RKO (cell line): ENCODE measurements at regions not wholly inside any gene's neighbourhood (a gene's known extent, or its start where the extent isn't known, plus 50 kb on each side); places are given as distances from the start of the nearest gene placed in this dataset.

Experiments used
- DNase-seq: peaks from one replicate; pipeline ENCODE4 v3.0.0-alpha.2; 2016; ENCODE audit warnings: low spot score

DNA sequence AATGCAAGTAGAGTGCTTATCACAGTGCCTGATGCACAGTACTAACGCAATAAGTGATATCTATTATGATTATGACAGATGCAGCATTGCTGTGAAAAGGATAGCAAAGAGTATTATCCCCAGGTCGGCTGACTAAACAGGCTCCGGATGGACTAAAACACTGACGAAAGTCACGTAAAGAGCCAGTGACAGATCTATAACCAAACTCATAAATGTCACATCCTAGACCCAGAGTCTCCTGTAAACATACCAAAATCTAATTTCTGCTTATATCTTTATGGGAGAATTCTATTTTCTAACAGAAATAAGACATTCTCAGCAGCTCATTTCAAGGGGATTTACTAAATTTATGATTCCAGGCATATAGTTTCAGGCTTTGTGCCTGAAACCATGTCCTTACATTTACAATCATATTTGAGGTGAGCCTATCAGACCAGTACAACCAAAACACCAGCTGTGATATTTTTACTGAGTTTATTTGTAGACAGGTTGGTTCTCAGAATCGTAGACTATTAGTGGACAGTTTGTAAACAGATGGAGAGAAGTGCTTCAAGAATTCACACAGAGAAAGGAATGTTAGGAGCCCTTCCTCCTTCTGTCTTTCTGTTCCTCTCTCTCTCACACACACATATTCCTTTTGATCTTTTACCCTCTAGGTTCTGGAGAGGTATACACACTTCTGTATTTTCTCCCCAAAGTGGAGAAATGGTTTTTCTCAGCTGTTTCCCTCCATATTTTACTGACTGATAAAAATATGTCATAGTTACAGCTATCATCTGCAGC is 52.4 kb upstream of the WDR26 start:
- no peak for DNase-seq

DNA sequence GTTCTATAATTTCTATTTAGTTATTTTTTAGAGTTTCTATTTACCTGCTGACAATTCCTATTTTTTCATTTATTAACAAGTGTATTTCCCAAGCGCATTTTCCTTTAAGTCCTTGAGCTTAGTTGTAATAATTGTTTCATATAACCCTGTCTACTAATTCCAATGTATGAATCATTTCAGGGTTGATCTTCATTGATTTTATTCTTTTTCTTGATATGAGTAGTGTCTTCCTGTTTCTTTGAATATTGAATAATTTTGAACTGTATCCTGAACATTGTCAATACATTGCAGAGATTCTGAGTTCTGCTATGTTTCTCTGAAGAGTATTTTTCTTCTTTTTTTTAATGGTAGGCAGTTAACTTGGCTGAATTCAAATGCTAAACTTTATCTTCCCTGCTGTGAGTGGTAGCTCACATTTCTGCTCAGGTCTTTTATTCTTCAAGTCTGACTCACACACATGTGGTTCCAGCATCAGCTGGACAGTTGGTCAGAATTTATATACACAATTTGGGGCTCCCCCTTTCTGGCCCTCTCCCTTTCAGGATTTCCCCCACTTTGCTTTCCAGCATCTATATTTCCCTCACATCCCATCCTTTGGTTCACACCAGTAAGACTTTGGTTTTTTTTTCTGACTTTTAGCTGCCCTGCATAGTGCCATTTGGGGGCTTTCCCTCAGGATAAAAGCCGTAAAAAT is 54.4 kb upstream of the WDR26 start:
- no peak for DNase-seq

DNA sequence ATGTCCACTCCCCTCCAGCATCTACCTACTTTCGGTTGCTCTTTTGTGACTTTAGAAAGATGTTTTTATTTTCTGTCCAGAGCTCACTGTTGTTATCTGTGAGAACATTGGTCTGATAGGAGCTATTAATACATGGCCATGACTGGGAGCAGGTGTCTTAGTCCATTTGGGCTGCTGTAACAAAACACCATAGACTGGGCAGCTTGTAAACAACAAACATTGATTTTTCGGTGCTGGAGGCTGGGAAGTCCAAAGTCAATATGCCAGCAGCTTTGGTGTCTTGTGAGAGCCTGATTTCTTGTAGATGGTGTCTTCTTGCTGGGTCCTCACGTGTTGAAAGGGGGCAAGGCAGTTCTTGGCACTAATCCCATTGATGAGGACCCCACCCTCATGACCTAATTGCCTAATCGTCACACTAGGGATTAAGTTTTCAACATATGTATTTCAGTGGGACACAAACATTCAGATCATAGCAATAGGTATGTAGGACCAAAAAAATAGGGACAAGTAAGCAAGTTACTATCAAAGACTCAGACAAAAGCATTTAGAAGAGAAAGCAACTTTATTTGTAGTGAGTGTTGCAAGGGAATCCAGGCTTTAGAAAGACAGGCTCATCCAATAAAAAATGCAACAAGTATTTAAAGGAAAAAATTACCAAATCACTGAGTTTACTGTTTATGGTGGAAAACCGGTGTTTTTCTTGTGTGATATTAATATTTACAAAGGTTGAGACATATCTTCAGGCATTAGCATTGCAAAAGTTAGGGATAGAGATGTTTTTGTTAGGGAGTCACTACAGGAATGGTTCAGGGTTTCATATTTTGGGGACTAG is 55.2 kb upstream of the WDR26 start:
- no peak for DNase-seq

DNA sequence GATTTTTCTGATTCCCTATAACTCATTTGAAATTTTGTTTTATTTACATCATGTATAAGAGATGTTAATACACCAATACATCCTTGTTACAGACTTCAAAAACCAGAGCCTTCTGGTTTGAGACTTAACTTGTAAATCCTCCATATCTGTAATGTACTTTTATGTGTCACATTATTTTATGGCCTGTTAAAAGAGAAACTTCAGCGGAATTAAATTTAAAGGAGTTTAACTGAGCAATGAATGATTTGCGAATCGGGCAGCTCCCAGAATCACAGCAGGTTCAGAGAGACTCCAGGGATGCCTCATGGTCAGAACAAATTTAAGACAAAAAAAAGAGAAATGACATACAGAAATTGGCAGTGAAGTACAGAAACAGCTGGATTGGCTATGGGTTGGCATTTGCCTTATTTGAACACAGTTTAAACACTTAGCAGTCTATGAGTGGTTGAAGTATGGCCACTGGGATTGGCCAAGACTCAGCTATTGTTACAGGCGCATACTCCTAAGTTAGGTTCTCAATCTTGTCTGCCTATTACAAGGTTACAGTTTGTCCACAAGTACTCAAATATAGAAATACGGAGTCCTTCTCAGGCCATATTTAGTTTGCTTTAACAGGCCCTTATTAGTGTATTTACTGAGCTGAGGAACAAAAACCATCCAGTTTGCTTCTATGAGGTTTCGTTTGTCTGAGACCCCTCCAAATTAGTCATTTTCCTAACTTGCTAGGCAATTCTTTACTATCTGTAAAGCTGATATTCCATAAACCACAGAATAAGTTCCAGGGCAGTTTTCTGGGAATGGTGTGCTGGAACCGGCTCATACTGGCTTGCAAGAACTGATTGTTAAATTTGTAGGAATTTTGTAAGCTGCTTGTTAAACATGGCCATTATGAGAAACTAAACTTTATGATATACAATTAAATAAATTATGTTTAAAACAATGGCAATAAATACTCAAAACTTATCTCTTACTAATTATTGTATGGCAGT is 56.2 kb upstream of the WDR26 start:
- DNase-seq: no peak

DNA sequence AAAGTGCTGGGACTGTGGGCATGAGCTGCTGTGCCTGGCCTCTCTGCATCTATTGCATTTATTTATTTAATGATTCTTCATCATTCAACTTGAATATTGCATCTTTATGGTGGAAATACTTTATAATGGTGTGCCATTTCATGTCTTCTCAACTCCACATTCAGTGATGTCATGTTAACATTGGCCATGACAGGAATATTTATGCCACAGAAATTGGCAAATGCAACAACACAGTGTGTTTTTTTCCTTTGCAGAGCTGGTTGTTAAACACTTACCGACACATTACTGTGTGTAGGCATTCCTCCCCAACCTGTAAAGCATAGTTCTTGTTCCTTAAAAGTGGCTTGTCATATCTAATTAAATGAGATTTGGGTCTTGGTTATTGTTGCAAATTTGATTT is 57.4 kb upstream of the WDR26 start:
- no peak for DNase-seq

DNA sequence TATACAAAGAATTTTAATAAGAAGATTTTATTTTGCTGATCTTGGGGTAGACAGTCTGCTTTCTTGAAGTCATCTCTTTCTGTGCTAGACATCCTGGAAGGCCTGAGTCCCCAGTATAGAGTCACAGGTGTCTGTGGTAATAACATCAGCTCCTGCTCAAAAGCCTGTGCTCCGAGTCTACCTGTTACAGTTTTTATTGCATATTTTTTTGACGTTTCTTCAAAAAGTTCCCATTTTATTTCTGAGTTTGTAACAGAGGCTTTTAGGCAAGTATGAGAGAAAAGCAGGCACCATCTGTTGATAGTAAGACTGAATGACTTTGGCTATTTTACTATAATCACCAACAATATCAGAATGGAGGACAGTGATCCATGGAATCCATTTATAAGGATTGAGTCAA is 58.0 kb upstream of the WDR26 start:
- no peak for DNase-seq

DNA sequence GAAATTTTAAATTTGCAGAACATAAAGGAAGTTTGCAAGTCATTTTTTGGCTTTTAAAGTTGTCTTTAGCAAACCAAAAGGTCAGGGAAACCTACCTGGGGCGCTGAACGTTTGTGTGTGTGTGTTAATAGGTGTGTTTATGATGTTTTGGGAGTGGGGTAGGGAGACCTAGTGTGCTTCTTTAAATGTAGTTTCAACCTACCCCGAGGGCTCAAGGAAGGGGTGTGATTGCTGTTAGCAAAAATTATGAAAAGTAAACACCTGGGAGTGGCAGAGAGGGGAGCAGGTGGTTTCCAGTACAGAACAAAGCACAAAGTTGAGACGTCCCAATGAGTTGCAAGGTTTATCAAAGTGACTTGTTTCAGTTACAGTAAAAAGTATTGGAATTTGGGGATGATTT is 58.7 kb upstream of the WDR26 start:
- DNase-seq: no peak

DNA sequence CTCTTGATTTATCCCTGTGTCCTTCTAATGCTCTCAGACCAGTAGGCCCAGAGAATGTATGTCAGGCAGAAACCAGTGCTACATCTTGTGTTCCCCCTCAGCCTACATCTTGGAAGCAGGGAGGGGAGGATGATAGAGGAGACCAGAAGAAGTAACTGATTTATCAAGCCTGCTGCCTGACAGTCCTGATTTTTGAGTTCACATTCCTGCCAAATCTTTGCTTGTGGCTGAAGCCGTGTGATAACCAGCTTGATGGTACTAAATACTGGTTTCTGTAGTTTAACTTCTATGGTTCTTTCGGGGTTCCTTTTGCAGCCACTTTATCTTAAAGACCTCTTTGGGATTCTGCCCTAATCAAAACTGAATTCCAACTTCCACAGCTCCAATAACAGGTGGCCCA is 59.7 kb upstream of the WDR26 start:
- DNase-seq: no peak

DNA sequence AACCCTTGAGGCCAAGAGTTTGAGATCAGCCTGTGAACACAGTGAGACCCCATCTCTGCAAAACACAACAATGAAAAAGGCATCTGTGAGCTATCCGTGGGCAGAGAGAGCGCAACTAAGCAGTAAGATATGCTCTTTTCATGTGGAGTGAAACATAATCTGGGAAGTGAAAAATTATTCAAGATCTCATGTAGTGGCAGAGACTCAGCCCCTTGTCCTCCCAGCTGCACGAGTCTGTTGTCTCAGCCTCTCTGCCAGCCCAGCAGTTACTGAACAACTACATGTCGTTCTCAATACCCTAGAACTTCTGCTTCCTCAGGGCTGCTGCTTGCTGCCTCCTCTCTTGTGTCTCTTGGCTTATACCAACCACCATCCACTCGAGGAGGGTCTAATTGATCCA is 61.3 kb upstream of the WDR26 start:
- DNase-seq: no peak

DNA sequence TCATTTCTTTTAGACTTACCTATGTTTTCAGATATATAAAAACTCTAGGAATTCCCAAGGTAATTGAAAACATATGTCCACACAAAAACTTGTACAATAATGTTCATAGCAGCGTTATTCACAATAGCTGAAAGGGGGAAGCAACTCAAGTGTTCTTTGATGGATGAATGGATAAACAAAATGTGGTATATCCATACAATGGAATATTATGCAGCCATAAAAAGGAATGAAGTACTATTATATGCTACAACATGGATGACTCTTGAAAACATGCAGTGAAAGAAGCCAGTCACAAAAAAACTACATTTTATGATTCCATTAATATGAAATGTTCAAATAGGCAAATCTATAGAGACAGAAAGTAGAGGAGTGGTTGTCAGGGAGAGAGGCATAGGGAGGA is 62.2 kb upstream of the WDR26 start:
- DNase-seq: no peak

DNA sequence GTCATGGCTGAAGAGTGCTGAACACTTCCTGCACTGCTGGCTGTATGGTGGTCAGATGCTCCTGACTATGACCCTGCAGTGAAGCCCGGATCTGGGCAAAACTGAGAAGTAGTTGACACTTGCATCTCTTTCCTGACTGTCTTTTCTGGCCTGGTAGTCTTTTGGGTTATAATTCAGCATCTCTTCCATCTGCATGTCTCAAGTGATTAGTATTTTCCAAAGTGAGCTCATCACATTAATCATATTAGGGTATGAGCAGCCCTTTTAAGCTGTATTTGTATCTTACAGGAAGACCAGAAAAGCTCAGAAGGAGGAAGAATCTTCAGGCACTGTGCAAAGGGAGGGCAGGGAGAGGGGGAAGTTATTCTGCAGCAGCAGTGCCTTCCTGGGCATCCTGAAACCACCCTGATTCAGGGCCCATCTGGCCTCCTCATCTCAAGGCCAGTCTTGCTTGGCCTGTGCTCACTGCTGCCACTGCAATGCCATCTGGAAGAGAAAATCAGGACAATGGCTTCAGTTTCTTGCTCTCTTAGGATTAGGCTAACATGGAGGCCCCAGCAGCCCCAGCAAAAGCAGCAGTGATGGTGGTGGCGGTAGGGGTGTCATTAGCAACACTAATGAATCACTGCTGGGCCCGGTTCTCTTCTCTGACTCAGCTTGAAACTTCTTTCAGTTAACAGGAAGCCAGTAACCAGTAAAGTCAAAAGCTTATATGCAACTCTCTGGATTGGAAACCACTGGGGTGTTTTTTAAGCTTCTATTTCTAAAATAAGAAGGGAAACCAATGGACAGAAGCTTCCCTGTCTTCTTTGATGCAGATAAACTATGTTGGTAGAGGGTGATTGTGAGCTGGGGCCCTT is 63.3 kb upstream of the WDR26 start:
- DNase-seq: peak; percentile 91

DNA sequence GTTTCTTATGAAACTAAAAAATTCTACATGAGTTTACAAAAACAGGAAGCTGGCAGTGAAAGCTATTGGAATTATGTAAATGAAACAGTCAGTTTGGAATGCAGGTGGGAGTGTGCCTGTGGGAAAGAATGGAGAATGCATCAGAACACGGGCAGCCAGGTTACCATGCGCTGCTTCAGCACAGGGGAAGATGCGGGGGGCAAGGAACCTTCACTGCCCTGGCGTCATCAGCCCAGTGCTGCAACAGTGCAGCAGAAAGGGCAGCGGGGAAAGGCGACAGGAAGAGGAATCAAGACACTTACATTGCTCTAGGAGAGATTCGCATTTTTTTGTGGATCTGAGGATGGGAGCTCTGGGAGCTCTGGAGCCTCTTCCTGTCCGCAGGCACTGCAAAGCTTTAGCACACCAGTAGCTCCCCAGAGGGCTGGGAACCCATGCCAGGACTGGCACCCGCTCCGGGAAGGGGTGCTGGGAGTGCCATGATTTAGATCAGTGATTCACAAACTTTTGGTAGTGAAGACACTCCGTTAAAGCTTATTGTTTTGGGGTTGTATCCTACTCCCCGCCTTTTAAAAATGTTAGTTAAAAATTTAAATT is 64.1 kb upstream of the WDR26 start:
- peak; percentile 72 for DNase-seq

DNA sequence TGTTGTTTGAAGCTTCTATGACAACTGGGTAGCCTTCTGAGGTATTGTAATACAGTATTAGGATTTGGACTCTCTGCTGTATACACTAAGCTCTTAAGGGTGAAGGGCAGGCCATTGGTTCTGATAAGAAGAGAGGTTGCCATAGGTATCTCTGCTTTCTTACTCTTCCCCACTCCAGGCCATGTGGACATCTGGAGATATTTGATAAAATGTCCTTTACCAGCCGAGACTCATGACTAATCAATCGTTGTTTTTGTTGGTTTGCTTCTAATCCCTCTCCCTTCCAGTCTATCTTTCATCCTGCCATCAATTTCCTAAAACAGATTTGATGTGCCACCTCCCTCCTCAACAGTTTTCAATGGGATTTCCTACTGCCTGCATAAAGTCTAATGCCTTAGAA is 64.6 kb upstream of the WDR26 start:
- no peak for DNase-seq

DNA sequence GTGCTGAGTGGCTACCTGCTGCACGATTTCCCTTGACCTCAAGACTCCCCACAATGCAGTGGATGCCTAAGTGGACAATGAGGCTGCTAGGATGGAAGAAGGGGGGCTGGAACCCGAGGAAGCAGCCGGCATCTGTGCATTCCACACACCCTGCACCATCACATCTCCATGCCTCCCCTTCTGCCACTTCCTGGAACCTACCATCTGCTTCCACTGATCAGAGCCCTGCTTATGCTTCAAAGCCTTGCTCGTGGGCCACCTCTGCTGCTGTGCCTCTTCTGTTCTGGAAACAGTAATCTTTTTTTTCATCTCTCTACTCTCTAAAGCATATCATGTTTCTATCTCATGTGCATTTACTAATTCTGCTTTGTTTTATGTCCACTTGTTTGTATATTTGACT is 66.2 kb upstream of the WDR26 start:
- no peak for DNase-seq

DNA sequence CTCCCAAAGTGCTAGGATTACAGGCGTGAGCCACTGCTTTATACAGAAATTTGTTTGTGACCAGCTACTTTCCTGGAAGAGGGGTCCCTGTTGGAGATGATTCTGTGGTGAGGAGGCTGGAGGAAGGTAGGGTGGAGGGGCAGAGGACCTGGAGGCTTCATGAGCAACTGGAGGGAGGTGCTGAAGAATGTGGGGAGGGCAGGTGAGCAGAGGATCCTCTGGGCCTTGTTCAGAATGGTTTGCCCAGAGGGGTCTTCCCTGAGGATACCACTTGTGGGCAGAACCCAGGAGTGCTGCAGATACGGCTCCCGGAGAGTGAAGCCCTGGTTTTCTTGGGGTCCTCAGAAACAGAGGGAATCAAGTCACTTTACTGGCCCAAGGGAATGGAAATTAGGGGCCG is 67.2 kb upstream of the WDR26 start:
- no peak for DNase-seq

DNA sequence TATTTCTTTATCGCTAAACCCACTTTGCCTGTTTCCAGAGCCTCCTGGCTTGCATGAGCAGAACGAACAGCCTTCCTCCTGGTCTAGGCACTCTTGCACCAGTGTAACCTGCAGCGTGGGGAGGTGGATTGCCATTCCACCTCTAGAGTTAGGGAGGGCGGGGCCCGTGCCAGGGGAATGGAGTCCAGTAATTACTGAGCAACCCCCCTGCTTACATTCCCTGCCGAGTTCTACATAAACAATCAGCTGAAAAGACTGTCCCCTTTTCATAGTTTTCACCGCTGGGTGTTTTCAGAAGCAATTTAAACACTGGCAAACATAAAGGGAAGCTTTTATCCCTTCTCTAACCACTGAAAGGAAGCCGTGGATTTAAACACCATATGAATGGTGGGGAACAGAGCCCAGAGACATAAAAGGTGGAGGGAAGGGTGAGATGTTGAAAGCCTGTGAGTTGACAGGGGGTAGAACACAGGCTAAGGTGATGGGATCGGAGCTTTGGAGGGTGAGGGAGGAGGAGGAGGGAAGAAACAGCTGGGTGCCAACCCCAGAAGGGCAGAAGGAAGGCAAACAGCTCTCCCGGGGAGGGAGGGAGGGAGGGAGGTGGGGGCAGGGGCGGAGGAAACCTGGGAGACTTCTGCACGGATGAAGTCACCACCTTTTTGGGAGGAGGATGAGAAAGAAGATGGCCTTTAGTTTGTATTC is 68.0 kb upstream of the WDR26 start:
- DNase-seq: no peak

DNA sequence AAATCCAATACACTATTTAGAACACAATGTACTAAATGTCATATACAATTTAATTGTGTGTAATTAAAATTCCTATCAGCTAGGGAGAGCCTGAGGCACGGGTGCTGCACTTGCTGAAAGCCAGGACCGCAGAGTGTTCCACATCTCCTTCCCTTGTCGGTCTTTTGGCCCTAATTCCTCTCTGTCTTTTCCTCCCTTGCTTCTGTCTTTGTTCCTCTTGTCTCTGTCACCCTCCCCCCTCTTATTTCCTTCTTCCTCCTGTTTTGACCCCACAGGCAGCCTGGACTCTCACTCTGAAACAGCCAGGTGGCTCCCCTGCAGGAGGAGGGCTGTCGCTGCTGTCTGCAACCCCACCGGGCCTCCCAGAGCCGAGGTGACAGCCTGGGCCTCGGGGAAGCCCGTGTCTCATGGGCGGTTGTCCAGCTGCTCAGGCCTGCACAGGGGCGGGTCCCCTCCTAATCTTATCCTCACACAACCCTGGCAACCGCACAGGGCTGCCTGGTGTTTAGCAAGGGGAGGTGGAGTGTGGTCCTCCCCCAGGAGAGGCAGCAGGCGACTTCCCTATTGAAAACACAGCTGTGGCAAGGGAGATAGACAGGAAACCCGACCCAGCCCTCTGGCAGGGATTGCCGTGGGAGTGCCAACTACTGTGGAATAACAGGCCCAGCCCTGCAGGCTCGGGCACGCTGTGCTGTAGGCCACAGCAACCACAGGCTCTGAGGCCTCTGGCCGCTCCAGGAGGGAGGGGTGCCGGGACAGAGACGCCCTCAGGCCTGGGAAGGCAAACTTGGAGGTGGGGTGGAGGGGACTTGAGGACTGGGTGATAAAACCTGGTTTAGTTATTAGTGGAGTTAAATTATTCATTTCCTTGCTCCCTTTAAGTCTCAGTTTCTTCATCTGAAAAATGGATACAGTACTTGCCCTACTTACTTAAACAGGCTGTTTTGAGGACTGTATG is 68.8 kb upstream of the WDR26 start:
- no peak for DNase-seq

DNA sequence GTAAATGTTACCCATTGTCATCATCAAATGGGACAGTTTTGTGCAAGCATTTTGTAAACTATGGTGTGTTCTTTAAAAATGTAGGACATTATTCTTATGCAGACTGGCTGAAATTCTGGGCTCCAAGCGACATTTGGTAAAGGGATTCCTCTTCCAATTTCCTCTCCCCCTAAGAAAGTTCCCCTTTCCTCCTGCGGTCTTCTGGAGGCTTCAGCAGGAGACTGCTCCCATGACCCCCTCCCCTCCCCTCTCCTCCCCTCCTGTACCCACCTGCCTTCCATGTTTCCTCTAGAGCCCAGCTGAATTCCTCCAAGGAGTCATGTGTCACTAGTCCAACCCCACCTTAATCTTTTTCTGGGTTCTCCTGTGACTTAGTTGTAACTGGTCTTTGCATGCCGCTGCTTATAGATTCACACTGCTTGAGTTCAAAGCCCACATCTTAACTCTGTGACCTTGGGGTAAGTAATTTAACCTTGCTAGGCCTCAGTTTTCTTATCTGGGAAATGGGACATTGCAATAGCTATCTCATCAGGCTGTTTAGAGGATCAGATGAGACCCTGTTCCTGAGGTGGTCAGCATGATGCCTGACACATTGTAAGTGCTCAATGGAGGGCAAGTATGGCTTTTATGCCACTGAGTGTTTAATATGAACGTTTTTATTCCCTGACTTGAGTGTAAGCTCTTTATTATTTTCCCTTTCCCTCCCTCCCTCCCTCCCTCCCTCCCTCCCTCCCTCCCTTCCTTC is 69.9 kb upstream of the WDR26 start:
- DNase-seq: no peak
